BLaER1 (cell line): ENCODE measurements at regions not wholly inside any gene's neighbourhood (a gene's known extent, or its start where the extent isn't known, plus 50 kb on each side); places are given as distances from the start of the nearest gene placed in this dataset.
A peak's percentile ranks its signal among the peaks of the same experiment; 100 is the strongest.

Experiments
- H3K27ac ChIP-seq: shearing (Covaris generic); formaldehyde crosslinking; 2 replicates; pipeline ENCODE4 v1.8.1; 2022
- H3K27me3 ChIP-seq: shearing (Covaris generic); formaldehyde crosslinking; 2 replicates; pipeline ENCODE4 v1.8.1; 2022
- H3K36me3 ChIP-seq: shearing (Covaris generic); formaldehyde crosslinking; 2 replicates; pipeline ENCODE4 v1.8.1; 2022
- H3K4me1 ChIP-seq: shearing (Covaris generic); formaldehyde crosslinking; 2 replicates; pipeline ENCODE4 v1.8.1; 2022
- H3K4me2 ChIP-seq: shearing (Covaris generic); formaldehyde crosslinking; 2 replicates; pipeline ENCODE4 v1.8.1; 2022
- H3K4me3 ChIP-seq: shearing (Covaris generic); formaldehyde crosslinking; 2 replicates; pipeline ENCODE4 v1.8.1; 2022
- H3K9ac ChIP-seq: shearing (Covaris generic); formaldehyde crosslinking; 2 replicates; pipeline ENCODE4 v1.8.1; 2022
- H3K9me3 ChIP-seq: shearing (Covaris generic); formaldehyde crosslinking; 2 replicates; pipeline ENCODE4 v1.8.1; 2022
- H4K20me1 ChIP-seq: shearing (Covaris generic); formaldehyde crosslinking; 2 replicates; pipeline ENCODE4 v1.8.1; 2022
- Cebpa-rat ChIP-seq: shearing (Covaris generic); IDR thresholded peaks from 2 replicates; pipeline ENCODE4 v1.8.1; 2022

DNA sequence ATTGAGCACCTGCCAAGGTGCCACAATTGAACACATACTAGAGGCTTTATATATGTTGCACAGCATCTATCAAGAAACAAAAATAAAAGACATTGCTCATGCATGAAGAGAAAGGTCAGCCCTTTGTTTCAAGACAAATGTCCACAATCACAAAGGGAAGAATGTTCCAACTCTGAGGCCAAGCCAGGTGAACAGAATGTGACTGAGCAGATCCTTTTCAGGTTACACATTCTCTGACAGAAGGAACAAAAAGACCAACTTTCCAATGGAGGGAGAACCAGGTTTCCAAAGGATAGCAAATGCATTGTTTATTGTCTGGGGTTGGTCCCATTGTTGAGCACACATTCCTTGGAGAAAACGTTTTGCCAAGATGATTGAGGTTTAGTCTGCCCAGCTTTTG is 50.2 kb upstream of the FAM174B start:
- H3K36me3 ChIP-seq: no peaks in the 10 kb centered on the region
- H3K27me3 ChIP-seq: no peaks in the 10 kb centered on the region
- no peaks in the 10 kb centered on the region for H4K20me1 ChIP-seq
- no peak for TF ChIP-seq Cebpa-rat
- H3K9me3 ChIP-seq: peaks cover 7% of the 10 kb centered on the region; the same call in 1 of the 2 replicates
- H3K4me2 ChIP-seq: peak overlapping the region; percentile 67
- H3K27ac ChIP-seq: peak overlapping the region; percentile 38; the same call in 1 of the 2 replicates
- peaks cover 30% of the 10 kb centered on the region for H3K4me1 ChIP-seq
- H3K9ac ChIP-seq: no peak overlapping the region
- H3K4me3 ChIP-seq: no peak overlapping the region

DNA sequence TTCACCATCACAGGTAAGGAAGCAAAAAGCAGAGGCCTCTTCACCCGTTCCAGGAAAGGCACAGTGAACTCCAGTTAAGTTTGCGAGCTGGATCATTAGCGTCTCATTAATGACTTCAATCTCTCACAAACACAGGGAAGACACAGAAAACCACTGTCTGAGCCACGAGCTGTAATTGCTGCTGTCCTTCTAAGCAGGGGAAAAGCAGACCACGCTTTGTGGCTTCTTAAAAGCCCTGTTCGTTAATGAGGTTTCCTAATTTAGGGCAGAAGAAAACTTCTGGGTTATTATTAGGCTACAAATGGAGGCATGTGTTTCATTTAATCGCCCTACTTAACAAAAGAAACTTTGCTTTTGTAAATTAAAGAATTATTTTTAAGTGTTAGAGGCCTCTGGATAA is 50.6 kb upstream of the FAM174B start:
- H3K36me3 ChIP-seq: no peaks in the 10 kb centered on the region

DNA sequence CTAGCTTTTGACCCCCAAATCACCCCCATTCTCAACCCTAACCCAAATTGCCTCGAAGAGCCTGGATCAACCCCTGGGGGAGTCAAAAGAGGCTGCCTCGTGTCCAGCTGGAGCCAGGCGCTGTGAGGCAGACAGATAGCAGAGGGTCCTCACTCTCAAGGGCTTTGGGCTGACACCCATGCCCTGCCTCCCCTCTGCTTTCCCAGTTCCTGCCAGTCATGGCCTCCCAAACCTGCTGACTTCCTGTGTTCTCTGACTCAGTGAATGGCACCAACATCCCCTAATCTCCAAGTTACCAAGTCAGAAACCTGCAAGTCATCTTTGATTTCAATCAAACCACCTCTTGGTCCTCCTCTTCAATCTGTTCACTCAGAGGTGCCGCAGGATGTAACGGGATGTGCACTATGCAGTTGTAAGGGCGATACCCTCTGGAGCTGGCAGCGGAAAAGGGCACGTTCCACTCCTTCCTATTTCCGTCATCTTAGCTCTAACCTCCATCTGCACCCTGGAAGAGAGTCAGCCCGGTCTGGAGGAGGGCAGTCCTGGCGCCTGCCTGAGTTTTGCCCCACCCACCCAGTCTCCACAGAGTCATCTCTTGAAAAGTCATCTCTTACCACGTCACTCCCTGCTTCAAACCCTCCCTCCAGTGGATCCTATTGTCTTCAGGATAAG is 52.4 kb upstream of the FAM174B start:
- H3K4me1 ChIP-seq: peaks cover 30% of the 10 kb centered on the region
- no peak overlapping the region for H3K4me3 ChIP-seq
- no peaks in the 10 kb centered on the region for H4K20me1 ChIP-seq
- no peak for TF ChIP-seq Cebpa-rat
- no peaks in the 10 kb centered on the region for H3K36me3 ChIP-seq
- H3K9ac ChIP-seq: no peak overlapping the region
- H3K4me2 ChIP-seq: no peak overlapping the region
- H3K9me3 ChIP-seq: peaks cover 7% of the 10 kb centered on the region; the same call in 1 of the 2 replicates
- no peak overlapping the region for H3K27ac ChIP-seq
- H3K27me3 ChIP-seq: no peaks in the 10 kb centered on the region

More for the DNA sequence above, 50.6 kb upstream of the FAM174B start:
- Histone ChIP-seq H3K4me3 (no peak overlapping the region), H3K27ac (peak overlapping the region; percentile 38; the same call in 1 of the 2 replicates), H3K4me2 (peak overlapping the region; percentile 67), H4K20me1 (no peaks in the 10 kb centered on the region), H3K9ac (no peak overlapping the region), H3K4me1 (peaks cover 30% of the 10 kb centered on the region), H3K9me3 (peaks cover 7% of the 10 kb centered on the region; the same call in 1 of the 2 replicates), H3K27me3 (no peaks in the 10 kb centered on the region)
- no peak for TF ChIP-seq Cebpa-rat

DNA sequence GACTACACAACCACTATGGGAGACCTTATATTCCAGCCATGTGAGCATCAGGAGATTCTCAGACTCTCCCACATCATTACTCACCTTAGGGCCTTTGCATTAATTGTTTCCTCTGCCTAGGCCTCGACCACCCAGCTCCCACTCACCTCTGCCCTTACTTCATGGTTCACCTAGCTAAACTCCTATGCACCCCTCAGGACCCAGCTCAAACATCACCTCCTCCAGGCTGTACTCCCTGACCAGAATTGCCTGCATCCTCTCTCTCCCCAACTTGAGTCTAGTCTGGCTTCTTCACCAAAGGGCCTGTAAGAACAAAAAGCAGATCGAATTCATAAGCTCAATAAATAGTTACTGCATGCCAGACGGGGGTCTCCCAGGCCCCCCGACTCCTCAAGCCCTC is 53.1 kb upstream of the FAM174B start:
- Histone ChIP-seq H4K20me1 (no peaks in the 10 kb centered on the region), H3K9ac (no peak overlapping the region), H3K36me3 (no peaks in the 10 kb centered on the region), H3K27ac (no peak overlapping the region), H3K4me1 (peaks cover 30% of the 10 kb centered on the region), H3K9me3 (peaks cover 7% of the 10 kb centered on the region; the same call in 1 of the 2 replicates), H3K27me3 (no peaks in the 10 kb centered on the region), H3K4me2 (no peak overlapping the region), H3K4me3 (no peak overlapping the region)
- no peak for TF ChIP-seq Cebpa-rat

DNA sequence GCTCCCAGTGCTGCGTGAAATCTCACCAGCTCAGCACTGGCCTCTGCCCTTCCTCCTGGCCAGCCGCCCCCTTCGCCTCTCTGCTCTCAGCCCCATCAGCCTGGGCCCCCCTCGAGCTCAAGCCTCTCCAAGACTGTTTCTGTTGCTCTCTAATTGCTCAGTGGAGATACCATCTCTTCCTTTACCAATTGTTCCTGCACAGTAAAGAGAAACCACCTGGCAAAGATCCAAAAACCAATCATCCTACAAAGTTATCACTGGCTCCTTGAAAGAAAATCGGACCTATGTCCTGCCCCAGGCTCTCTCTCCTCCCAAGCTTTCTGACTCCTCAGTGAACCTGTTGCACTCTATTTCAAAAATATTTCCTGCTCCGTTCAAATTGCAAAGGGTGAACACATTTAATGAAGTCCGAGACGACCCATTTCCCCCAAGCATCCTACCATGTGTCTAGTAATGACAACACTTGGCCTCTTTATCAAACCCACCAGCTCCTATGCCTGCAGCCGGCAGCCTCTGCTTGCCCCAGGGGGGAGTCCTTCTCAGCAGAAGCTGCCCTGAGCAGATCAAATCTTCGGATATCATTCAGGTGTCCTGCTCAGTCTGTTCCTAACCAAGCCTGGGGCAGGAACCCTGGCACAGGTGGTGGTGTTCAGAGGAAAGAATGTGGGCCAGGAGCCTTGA is 53.7 kb upstream of the FAM174B start:
- Histone ChIP-seq H3K27ac (no peak overlapping the region), H3K4me3 (no peak overlapping the region), H3K36me3 (no peaks in the 10 kb centered on the region), H3K4me2 (no peak overlapping the region), H3K27me3 (no peaks in the 10 kb centered on the region), H3K9ac (no peak overlapping the region), H3K9me3 (peaks cover 7% of the 10 kb centered on the region; the same call in 1 of the 2 replicates), H3K4me1 (peaks cover 30% of the 10 kb centered on the region), H4K20me1 (no peaks in the 10 kb centered on the region)
- TF ChIP-seq Cebpa-rat: no peak

DNA sequence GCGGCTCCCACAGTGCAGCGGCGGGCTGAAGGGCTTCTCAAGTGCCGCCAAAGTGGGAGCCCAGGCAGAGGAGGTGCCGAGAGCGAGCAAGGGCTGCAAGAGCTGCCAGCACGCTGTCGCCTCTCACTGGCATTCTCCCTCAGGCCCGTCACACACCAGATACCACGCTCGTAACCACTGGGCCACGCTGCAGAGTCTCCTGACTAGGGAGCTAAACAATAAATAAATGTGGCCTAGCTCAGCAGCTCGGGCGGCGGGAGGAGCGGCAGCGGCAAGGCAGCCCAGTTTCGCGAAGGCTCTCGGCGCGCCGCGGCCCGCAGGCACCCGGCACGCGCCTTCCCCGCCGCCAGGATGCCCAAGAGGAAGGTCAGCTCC is 55.9 kb upstream of the FAM174B start:
- H3K4me1 ChIP-seq: peaks cover 18% of the 10 kb centered on the region
- no peaks in the 10 kb centered on the region for H3K27me3 ChIP-seq
- H3K9me3 ChIP-seq: peaks cover 7% of the 10 kb centered on the region; the same call in 1 of the 2 replicates
- no peak overlapping the region for H3K4me3 ChIP-seq
- no peaks in the 10 kb centered on the region for H4K20me1 ChIP-seq
- no peak for TF ChIP-seq Cebpa-rat
- no peak overlapping the region for H3K4me2 ChIP-seq
- no peak overlapping the region for H3K9ac ChIP-seq
- no peak overlapping the region for H3K27ac ChIP-seq
- no peaks in the 10 kb centered on the region for H3K36me3 ChIP-seq

DNA sequence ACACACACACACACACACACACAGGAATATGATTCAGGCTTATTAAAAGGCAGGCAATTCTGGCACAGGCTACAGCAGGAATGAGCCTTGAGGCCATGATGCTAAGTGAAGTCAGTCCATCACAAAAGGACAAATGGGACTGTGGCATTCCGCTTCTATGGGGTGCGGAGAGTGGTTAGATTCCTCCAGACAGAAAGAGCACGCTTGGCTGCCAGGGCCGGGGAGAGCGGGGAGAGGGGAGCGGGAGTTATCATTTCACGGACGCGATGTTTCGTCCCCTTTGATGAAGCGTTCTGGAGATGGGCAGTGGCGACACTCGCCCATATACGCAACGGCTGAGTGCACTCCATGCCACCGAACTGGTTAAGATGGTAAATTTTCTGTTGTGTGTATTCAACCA is 58.5 kb upstream of the FAM174B start:
- Histone ChIP-seq H3K27me3 (no peaks in the 10 kb centered on the region), H3K9me3 (peaks cover 7% of the 10 kb centered on the region; the same call in 1 of the 2 replicates), H4K20me1 (no peaks in the 10 kb centered on the region), H3K4me1 (peaks cover 5% of the 10 kb centered on the region), H3K4me3 (peak overlapping the region; percentile 73), H3K4me2 (peak overlapping the region; percentile 97), H3K27ac (peak overlapping the region; percentile 67; the same call in 1 of the 2 replicates), H3K9ac (peak overlapping the region; percentile 80), H3K36me3 (no peaks in the 10 kb centered on the region)
- no peak for TF ChIP-seq Cebpa-rat

DNA sequence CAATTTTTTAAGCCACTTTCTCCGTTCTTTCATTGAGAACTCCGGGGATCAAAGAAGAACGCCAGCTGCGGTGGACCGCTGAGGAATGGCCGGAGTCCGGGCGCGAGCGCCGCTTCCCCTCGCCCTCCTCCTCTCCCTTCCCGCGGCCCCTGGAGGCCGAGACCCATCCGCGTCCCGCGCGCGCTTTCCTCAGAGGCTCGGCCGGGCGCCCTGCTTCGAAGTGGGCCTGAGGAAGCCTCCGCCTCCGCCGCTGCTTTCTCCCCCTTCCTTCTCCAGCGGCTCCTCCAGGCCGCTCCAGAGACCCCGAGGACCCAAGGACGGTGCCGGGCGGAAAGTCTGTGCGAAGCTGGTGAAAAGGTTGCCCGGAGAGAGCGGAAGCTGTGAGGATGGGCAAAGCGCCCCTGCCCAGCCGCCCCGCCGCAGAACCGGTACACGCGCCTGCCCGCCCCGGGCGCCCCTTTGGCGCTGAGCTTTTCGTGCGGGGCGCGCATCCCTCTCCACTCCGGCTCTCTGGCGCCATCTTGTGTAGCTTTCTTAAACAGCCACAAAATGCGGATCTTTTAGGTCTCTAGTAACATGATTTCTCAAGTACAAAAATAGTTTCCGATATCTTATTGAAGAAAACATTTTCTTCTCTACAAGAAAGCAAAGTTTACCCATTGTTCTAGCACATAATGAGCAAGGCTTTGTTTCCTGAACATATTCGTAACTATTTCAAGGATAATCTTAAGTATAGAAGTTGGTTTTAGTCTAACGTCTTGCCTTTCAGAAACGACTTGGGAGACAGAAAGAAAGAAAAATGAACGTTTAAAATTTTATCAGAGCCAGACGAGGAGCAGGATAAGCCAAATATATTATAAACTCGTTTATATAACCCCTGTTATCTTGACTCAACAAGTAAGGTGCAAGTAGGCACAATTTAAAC is 59.2 kb upstream of the FAM174B start:
- peak overlapping the region; percentile 80 for H3K9ac ChIP-seq
- no peaks in the 10 kb centered on the region for H3K36me3 ChIP-seq
- TF ChIP-seq Cebpa-rat: no peak
- H4K20me1 ChIP-seq: no peaks in the 10 kb centered on the region
- H3K4me2 ChIP-seq: peak overlapping the region; percentile 97
- peak overlapping the region; percentile 67 for H3K27ac ChIP-seq
- H3K27me3 ChIP-seq: no peaks in the 10 kb centered on the region
- H3K4me1 ChIP-seq: no peaks in the 10 kb centered on the region; the same call in 1 of the 2 replicates
- H3K4me3 ChIP-seq: peak overlapping the region; percentile 73
- peaks cover 7% of the 10 kb centered on the region; the same call in 1 of the 2 replicates for H3K9me3 ChIP-seq

DNA sequence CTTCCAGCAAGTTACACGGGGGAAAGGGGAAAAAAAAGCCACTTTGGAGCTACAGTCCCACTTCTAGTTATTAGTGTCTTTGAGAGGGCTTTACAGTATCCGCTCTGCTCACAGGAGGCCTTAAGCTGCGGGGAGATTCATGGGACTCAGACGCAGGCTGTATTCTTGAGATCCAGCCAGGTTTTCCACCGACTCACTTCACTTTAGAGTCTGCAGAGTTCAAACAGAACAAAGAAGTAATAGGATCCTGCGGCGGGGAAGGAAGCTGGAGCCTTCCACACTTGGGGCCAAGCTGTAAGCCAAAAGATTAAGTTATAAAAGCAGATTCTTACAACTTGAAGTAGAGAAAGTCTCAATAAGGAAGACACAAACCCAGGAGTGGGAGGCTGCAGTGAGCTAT is 60.2 kb upstream of the FAM174B start:
- no peaks in the 10 kb centered on the region; the same call in 1 of the 2 replicates for H3K9me3 ChIP-seq
- H3K4me1 ChIP-seq: no peaks in the 10 kb centered on the region; the same call in 1 of the 2 replicates
- H3K4me3 ChIP-seq: no peak overlapping the region
- TF ChIP-seq Cebpa-rat: no peak
- H4K20me1 ChIP-seq: no peaks in the 10 kb centered on the region
- no peaks in the 10 kb centered on the region for H3K27me3 ChIP-seq
- no peaks in the 10 kb centered on the region for H3K36me3 ChIP-seq
- no peak overlapping the region for H3K9ac ChIP-seq
- H3K4me2 ChIP-seq: no peak overlapping the region
- H3K27ac ChIP-seq: no peak overlapping the region
